ENCODE measurements at regions not wholly inside any gene's neighbourhood (a gene's known extent, or its start where the extent isn't known, plus 50 kb on each side); places are given as distances from the start of the nearest gene placed in this dataset.

- no peak for TF ChIP-seq POLR2A (IDR thresholded peaks at IDR 0.05)
- TF ChIP-seq CTCF (IDR thresholded peaks at IDR 0.05), result no peak
Observed at GRCh38 chr15:35743321-35743720, 197.4 kb upstream of the DPH6 start.

All from vagina (tissue), 2 donors.